ENCODE measurements at regions not wholly inside any gene's neighbourhood (a gene's known extent, or its start where the extent isn't known, plus 50 kb on each side); places are given as distances from the start of the nearest gene placed in this dataset.
"Not testable (repeated sequence)": the region's sequence is repeated elsewhere in the genome, so short reads cannot be mapped to it uniquely, and the experiment has no call there.

DNA sequence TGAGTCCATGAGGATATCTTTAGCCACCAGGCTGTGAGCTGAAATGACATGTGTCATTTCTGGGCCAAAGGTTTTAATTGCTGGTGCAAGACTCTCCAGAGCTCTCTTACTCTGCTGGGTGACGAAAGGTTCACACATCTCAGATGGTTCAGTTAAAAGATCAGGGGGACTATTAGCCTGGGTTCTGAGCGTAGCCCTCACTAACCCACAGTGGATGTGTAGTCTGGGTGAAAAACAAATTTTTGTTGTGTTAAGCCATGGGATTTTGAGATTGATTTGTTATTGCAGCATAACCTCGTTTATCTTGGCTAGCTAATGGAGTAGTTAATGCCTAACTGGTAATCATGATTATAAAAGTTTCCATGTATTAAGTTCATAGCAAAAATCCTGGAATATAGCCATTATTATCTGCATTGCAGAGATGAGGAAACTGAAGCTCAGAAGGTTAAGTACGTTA, 251.5 kb downstream of the RMST start:
- DNase-seq: no peak

DNA sequence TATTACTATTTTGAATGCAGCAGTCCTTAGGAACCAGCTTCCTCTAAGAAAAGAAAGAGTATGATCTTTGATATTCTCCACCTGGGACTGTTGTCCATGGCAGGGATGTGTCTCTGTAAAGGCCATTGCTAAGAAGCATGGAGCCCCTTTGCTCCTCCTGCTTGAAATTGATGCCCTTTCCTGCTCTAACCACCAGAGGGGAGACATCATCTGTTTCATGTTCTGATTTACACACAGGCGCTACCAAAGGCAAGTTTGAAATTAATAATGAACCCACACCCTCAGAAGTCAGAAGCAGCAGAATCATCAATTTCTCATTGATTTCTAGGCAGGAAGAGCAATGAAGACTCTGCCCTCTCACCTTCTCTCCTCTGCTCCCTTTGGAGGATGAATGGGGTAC, 253.8 kb downstream of the RMST start:
- no peak for DNase-seq

DNA sequence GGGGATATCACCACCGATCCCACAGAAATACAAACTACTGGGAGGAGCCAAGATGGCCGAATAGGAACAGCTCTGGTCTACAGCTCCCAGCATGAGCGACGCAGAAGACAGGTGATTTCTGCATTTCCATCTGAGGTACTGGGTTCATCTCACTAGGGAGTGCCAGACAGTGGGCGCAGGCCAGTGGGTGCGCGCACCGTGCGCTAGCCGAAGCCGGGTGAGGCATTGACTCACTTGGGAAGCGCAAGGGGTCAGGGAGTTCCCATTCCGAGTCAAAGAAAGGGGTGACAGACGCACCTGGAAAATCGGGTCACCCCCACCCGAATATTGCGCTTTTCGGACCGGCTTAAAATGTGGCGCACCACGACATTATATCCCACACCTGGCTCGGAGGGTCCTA, 261.2 kb downstream of the RMST start:
- not testable (repeated sequence) for DNase-seq

DNA sequence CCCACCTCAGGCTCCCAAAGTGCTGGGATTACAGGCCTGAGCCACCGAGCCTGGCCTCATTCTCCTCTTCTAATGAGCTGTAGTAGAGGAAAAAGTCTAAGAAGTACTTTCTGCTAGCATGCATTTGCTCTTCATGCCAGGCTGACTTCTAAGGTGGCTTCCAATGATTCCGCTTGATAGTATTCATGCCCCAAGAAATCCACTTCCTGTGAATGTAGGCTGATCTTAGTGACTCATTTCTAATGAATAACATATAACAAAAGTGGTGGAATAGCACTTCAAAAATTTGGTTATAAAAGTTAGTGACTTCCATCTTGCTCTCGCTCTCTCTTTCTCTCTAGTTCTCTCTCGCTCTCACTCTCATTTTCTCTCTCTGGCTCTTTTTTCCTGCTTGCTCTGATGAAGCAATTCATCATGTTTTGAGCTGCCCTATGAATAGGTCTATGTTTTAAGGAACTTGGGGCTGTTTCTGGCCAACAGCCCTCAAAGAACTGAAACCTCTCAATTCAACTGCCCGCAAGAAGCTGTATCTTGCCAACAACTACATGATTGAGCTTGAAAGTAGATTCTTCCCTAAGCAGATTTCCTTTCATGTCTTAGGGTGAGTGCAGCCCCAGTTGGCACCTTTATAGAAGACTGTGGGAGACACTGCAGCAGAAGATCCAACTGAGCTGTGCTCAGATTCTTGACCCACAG, 282.9 kb downstream of the RMST start:
- DNase-seq: no peak

DNA sequence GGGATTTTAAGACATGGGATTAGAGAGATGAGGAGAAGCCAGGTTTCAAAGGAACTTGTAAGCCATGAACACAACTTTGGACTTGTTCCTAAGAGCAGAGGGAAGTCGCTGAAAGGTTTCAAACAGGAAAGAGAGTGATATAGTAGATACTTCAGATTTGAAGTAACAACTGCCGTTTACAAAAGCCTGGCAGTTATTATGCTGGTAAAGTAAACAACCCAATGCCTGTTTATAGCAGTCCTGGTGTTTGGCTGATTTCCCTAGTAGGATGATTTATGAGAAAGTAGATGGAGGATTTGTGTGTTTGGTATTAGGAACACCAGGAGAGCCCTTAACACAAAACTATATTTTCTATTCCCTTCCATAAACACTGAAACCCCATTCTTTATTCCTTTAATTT, 285.7 kb downstream of the RMST start:
- DNase-seq: no peak

DNA sequence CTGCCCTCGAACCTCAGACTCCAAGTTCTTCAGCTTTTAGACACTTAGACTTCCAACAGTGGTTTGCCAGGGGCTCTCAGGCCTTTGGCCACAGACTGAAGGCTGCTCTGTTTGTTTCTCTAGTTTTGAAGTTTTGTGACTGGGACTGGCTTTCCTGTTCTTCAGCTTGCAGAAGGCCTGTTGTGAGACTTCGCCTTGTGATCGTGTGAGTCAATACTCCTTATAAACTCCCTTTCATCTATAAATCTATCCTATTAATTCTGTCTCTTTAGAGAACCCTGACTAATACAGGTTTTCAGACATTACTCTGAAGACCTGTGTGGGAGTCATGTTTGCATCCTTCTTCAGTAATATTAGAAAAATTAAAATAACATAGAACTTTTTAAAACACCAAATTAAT, 289.1 kb downstream of the RMST start:
- DNase-seq: no peak

DNA sequence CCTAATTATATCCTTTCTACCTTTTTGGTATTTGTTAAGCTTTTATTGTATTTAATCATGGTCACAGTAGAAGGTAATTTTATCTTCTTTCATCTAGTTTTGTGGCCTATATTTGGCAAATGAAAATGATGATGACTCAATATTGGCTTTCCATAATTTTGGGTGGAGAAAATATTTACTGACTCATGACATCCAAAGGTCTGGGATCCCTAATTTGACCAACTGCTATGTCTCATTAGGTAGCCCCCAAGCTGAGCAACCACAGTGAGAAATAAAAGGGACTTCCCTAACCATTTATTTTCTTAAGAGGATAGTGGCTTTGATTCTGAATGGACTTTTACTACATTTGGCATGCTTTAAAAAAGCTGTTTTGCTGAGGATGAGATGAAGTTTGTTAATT, 289.5 kb downstream of the RMST start:
- DNase-seq: no peak

DNA sequence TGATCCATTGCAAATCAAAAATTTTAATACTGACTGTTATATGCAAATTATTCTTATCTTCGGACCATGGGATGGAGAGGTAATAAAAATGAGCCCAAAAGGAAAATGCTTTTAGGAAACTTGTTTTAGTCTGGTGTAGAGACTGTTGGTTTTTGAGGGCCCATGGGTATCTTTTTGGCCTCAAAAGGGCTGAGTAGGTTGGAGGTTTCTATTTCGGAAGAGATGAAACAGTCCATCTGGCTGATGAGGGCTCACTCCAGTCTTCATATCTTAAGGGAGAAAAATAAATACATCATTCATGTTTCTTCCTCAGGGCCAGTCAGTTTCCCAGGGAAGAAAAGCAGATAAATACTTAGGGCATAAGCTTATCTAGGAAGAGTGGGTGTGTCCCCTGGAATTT, 290.7 kb downstream of the RMST start:
- no peak for DNase-seq

DNA sequence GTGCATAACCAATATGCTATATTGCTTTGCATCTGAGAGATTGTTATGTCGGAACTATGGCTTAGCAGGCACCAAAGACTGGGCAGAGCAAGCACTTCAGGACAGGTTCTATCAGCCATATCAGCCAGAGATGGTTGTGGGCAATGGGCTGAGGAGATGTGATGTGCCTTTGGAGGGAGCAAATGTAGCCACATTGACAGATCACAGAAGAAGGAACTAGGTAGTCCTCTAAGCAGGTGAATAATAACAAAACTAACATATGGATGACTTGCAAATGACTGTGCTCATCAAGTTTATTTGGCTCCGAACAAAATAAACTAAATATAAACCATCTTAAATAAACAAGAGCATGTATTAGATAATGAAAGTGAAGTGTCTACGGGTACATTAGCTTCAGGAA, 291.7 kb downstream of the RMST start:
- DNase-seq: no peak

DNA sequence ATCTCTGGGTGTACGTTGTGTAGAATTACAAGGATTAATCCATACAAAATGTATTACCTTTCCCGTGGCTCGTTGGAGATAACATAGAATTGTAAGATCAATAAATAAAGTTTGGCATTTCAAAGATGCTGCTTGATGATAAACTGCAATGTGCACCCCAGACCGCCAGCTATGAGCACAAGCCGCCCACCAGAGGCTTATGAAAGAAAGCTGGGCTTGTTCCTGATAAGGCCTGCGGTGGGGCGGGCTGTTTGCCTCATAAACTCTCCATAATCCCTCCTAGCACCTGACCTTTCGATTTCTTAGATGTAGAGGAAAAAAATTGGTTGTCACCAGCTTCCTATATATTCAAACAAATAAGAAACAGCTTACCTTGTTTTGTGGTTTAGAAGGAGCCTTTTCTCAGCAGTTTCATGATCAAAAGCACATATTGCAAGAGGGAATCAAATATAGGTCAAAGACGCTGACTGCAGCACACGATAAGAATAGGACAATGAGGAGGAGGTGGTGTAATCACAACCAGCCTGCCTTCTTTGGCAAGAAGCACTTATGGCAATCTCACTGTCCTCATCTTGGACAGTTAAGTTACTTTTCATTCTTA, 293.6 kb downstream of the RMST start:
- no peak for DNase-seq

DNA sequence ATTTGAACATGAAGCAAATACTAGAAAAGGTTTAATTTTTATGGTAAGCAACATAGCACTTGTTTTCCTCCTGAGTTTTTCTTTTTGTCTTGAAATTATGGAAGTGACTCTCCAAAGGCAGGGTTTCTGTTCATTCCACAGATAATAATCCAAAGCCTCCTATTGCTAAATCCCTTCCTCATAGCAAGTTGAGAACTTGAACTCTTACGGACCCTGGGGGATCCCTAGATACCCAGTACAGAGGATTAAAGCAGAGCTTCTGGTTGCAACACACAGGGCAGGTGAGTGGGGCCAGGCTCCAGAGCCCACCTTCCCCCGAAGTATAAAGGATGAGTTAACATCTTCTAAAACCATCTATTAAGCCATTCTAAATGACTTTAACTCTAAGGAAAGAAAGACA, 294.1 kb downstream of the RMST start:
- no peak for DNase-seq

DNA sequence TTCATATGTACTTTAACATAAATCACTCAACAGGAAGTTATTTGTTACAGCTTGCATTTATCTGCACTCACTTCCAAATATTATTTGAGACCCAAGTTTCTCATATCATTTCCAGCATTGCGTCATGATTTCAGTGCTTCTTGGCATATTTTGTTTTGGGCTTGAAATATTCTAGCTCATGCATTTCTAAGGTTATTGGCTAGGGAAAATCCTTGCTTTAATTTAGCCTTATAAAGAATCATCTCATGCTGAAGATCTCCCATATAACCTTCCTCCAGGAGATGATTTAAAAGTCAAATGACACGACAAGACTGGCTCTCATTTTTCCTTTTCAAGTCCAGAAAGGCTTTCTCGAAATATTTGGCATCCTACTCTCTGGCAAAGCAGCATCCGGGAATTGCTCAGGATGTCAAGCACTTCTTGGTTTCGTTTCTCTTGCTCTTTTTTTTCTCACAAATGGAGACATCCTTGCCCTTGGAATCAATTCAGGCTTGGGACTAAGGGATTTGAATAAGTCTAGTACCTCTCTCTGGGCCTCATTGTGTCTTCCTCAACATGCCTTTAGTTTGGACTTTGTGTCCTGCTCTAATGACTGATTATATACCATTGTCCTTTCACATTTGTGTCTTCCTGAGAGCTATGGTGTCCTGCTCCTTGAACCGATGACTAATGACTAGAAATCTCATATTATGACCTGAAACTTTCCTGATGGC, 295.0 kb downstream of the RMST start:
- DNase-seq: no peak

DNA sequence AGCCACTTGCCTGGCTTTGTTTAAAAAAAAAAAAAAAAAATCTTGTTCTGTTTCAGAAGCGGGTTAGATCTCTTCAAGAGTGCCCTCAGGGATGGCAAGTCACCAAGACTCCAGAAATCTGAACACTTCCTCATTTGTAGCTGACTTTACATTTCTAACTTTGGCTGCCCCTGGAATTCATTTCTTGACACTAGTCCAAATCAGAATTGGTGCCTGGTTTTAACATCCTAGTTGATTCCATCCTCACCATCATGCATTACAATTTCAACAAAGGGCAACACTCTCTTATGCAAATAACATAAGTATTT, 295.5 kb downstream of the RMST start:
- no peak for DNase-seq

DNA sequence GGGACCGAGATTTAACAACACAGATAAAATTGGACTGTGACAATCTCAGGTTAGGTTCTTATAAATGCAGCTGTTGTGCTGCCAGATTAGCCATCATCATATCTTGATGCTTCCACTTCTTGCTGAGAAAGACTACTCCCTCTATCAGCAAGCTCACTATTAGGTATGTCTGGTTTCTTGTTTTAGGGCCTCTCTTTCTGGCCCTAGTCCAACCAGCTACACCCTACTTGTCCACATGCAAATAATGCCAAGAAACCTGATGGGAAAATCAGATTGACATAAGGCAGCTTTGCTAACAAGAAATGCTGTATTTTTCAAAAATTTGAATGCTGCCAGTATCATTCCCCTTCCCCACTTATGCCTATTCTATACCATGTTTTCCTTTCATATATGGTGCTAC, 296.0 kb downstream of the RMST start:
- DNase-seq: no peak

DNA sequence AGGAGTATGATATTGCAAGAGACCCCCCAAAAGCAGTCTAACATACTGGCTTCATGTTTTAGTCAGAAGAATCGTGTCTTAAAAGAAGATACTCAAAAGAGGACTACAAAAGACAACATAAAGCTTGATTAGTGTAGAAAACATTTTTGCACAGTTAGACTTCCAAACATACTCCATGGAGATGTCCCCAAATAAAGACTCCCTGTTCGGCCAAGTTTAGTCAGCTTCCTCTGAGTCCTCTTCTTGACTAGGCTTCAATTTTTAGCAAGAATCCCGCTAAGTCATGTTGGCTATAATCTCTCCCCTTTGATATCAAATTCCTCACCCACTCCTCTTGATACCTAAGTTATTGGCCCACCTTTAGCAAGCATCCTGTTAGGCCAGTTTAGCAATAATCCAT, 298.0 kb downstream of the RMST start:
- no peak for DNase-seq

DNA sequence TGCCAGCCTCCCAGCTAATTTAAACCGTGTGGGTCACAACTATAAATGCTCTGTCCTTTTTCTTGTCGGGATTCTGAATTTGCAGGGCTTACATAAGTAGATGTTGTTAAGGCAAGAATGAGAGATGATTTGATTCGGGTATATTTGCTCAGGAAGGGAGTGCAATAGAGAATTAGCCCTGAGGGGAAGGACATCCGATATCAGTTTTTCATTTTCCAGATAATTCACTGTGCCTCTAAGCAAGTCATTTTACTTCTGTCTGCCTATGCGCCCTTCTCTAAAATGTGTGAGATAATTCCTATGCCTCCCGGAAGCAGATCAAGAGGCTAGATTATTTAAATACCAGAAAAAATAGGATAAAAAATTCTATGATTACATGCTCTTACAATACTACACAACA, 300.5 kb downstream of the RMST start:
- no peak for DNase-seq

DNA sequence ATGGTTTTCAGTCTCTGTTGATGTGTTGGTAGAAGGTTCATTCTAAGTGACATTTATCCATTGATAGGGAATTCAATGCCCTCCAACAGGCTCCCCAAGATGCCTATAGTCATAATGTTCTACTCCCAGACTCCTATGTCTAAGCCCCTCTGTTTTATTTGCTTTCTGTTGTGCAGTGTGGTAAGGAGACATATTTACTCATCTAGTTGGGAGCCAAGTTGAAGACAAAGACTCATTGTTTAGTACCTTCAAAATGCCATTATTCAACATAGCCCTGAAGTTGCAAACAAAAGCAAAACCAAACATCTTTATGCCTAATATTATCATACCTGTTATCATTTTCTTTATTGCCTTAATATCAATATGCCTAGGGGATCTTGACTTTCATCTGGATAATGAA, 302.1 kb downstream of the RMST start:
- DNase-seq: no peak

DNA sequence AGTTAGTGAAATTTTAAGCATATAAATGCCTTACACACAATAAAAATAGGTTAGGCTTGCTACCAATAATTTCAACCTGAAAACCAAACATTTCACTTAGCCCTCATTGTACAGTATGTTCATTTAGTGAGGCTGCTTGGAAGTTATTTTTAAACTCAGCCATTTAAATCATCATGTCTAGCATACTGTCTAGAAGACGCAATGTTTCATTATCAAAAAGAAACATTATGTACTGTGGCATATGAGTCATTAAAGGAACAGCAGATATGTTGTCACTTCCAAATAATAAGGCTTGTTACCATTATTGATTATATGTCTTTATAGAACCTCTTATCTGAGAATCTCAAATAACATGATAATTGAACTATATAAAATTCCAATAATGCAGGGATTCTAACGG, 304.7 kb downstream of the RMST start:
- no peak for DNase-seq

DNA sequence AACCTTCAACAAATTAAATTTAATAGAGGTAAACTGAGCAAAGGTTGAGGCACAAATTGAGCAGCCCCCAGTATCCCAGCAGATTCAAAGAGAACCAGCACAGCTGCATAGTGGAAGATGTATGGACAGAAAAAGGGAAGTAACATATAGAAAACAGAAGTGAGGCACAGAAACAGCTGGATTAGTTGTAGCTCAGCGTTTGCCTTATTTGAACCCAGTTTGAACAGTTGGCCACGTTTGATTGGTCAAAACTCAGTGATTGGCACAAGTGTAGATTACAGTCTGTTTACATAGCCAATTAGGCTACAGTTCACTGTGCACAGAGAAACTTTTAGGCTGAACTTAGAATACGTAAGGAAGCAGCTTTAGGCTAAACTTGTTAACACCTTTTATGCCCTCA, 315.5 kb downstream of the RMST start:
- no peak for DNase-seq

DNA sequence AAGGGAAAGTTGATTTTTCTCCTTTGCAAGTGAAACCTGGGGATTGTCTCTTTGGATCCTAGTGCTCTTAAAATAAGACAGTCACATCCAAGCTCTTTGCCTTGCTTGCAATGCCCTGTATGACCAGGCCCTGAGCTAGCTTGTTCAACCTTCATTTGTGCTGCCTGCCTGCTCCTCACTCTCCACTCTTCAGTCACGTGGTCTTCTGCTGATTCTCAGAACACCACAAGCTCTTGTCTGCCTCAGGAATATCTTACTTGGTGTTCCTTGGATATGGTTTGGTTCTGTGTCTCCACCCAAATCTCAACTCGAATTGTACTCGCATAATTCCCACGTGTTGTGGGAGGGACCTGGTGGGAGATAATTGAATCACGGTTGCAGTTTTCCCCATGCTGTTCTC, 318.7 kb downstream of the RMST start:
- DNase-seq: no peak

DNA sequence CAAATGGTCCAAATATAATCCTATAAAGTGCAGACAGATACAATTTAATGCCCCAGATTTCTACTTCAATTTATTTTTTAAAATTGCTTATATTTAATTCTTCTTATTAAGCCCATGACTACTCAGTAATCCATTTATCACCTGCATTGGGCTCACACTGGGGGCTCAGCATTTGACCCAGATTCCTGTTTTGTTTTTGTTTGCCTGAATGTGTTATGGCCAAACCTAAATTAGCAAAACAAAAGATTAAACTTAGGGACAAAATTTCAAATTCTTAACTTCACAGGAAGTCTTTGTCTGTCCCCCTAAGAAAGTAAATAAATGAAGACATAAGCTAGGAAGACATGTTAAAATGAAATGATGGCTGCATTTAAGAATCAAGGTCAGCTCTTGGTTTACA, 322.3 kb downstream of the RMST start:
- no peak for DNase-seq

DNA sequence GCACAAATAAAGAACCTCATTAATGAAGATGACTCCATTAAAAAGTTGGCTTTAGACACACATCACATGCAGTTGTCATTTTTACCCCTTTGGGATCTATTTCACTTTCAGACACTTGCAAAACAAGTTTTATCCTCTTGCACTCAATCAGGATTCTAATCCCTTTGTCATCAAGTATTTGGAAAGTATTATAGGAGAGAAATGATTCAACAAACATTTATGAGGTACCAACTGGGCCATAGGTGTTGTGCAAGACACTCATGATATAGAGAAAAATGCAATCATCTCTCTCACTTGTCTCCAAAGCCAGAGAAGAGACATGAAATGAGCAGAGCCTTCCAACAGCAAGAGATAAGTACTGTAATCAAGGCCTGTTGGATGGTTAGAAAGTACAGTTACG, 327.7 kb downstream of the RMST start:
- DNase-seq: no peak

DNA sequence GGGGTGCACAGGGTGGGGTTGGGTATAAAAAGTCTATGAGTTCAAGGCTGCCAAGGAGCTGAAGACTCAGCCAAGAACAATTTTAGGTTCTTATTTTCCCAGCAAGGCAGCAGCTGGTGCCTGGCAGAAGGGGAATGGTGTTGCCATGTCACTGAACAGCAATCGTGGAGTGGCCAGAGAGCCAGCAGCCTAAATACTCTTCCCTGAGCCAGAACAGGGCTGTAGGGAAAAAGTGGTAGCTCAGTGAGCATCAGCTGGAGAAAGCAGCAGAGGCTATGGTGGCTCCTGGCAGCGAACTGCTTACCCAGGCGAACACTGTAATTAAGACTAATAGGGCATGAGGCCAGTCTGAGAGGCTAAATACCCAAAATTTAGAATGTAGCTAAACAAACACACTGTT, 334.9 kb downstream of the RMST start:
- DNase-seq: no peak

DNA sequence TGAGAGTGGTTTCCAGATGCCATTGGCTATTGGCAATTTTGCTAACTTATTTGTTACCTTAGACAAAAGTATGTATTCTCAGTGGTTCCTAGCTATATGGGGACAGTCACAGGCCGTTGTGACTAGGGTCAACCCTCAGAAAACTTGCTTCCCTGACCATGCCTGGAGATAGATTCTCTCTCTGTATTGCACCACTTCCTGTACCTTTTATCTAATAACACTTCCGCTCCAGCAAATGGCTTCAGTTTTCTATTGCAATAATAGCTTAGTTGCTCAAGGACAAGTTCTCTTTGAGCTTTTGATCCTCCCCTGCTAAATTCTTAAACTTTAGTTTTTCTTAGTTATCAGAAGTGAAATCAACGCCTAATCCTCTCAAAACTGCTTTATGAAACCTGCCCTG, 338.0 kb downstream of the RMST start:
- DNase-seq: no peak

Data from T-helper 2 cell (primary cell).